Natural killer cell (primary cell): ENCODE measurements at regions not wholly inside any gene's neighbourhood (a gene's known extent, or its start where the extent isn't known, plus 50 kb on each side); places are given as distances from the start of the nearest gene placed in this dataset.
"Not testable (repeated sequence)": the region's sequence is repeated elsewhere in the genome, so short reads cannot be mapped to it uniquely, and the experiment has no call there.

Experiments
- ATAC-seq, 3 donors: fragments of 150-1000 bp in 2 of 3; fragments of 200-7000 bp in 1 of 3; cut with Tn5 transposase; 1 replicate in 1 of 3; 2 replicates in 2 of 3; pipeline ENCODE4 v1.10.0; 2021; ENCODE audit warnings: mild to moderate bottlenecking in 2 of 3, moderate library complexity in 2 of 3
- DNase-seq, 2 donors: peaks; one replicate each; pipeline versions ENCODE4 v3.0.0 to v3.0.0-alpha.2; 2013 to 2021; ENCODE audit warnings: mixed read lengths in 1 of 2
- H3K27ac ChIP-seq: one replicate; pipeline ENCODE4 v1.5.1; 2013; ENCODE audit warnings: mild to moderate bottlenecking, low read length
- H3K27me3 ChIP-seq: one replicate; pipeline ENCODE4 v1.6.1; 2013; ENCODE audit warnings: low read length; ENCODE audit not compliant: control insufficient read depth, insufficient read depth
- H3K36me3 ChIP-seq: one replicate; pipeline ENCODE4 v1.6.1; 2013; ENCODE audit warnings: low read length; ENCODE audit not compliant: control insufficient read depth, insufficient read depth
- H3K4me1 ChIP-seq: one replicate; pipeline ENCODE4 v1.6.1; 2013; ENCODE audit warnings: low read length; ENCODE audit not compliant: control insufficient read depth, insufficient read depth
- H3K4me3 ChIP-seq: one replicate; pipeline ENCODE4 v1.5.1; 2013; ENCODE audit warnings: low read length
- H3K9me3 ChIP-seq: one replicate; pipeline ENCODE4 v1.6.1; 2013; ENCODE audit warnings: low read length; ENCODE audit not compliant: control insufficient read depth, insufficient read depth
- H3K27ac Mint-ChIP-seq, 2 donors: one replicate each; pipeline ENCODE4 v1.8.0; 2022; ENCODE audit warnings: mild to moderate bottlenecking in 2 of 2, mixed read lengths in 2 of 2, moderate library complexity in 1 of 2
- H3K27me3 Mint-ChIP-seq, 2 donors: one replicate each; pipeline ENCODE4 v1.8.0; 2022; ENCODE audit warnings: low read depth in 2 of 2, mixed read lengths in 2 of 2
- H3K36me3 Mint-ChIP-seq: one replicate; pipeline ENCODE4 v1.8.0; 2022; ENCODE audit warnings: mixed read lengths
- H3K4me1 Mint-ChIP-seq, 2 donors: one replicate each; pipeline ENCODE4 v1.8.0; 2022; ENCODE audit warnings: mixed read lengths in 2 of 2
- H3K4me3 Mint-ChIP-seq: one replicate; pipeline ENCODE4 v1.8.0; 2022; ENCODE audit warnings: mild to moderate bottlenecking, moderate library complexity, mixed read lengths
- H3K9me3 Mint-ChIP-seq, 2 donors: one replicate each; pipeline ENCODE4 v1.8.0; 2022; ENCODE audit warnings: mixed read lengths in 2 of 2
- WGBS: methylation state at CpG from one replicate; pipeline ENCODE4 v1.1.7; 2013; ENCODE audit warnings: missing lambda C conversion rate; ENCODE audit not compliant: insufficient coverage; 5-methylcytosine and 5-hydroxymethylcytosine counted together
- intact Hi-C: fragments of 100-400 bp; cut with micrococcal nuclease; formaldehyde crosslinking; loops from one replicate; pipeline ENCODE4 v1.14.2; 2022
- TF ChIP-seq, protein P1 (sequence below): fragments of 200-600 bp; IDR thresholded peaks from one replicate; pipeline ENCODE4 v1.8.0; 2022; ENCODE audit warnings: antibody characterized with exemption

DNA sequence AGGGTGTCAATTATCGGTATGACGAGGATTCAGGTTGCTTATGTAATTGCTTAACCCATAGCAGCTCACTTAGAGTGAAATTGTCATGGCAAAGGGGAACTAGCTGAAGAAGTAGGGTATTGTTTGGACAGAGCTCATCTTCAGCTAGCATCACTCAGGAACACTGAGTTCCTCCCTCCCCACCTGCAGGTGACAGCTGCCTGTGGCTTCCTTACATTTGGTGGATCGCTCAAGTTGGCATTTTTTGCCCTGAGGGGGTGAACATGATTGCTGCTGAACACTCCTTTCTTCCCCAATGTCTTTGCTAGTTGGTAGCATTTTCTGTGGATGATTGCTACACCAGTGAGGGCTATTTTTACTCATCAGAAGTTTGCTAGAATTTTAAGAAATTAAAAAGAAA is 86.7 kb upstream of the THUMPD2 start:
- H3K27ac ChIP-seq: no peak overlapping the region
- Mint-ChIP-seq H3K4me1 (no peaks in the 10 kb centered on the region), H3K36me3 (no peaks in the 10 kb centered on the region), H3K27me3 (peaks cover 0 to 4% of the 10 kb centered on the region in 2 donors), H3K27ac (no peak overlapping the region), H3K9me3 (no peaks in the 10 kb centered on the region), H3K4me3 (no peak overlapping the region)
- no peaks in the 10 kb centered on the region for H3K9me3 ChIP-seq
- no peak for DNase-seq
- no peak overlapping the region for H3K4me3 ChIP-seq
- WGBS: 26% methylated on average over 3 of the region's 3 CpGs
- no peaks in the 10 kb centered on the region for H3K27me3 ChIP-seq
- TF ChIP-seq, protein P1, sequence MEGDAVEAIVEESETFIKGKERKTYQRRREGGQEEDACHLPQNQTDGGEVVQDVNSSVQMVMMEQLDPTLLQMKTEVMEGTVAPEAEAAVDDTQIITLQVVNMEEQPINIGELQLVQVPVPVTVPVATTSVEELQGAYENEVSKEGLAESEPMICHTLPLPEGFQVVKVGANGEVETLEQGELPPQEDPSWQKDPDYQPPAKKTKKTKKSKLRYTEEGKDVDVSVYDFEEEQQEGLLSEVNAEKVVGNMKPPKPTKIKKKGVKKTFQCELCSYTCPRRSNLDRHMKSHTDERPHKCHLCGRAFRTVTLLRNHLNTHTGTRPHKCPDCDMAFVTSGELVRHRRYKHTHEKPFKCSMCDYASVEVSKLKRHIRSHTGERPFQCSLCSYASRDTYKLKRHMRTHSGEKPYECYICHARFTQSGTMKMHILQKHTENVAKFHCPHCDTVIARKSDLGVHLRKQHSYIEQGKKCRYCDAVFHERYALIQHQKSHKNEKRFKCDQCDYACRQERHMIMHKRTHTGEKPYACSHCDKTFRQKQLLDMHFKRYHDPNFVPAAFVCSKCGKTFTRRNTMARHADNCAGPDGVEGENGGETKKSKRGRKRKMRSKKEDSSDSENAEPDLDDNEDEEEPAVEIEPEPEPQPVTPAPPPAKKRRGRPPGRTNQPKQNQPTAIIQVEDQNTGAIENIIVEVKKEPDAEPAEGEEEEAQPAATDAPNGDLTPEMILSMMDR: no peak
- intact Hi-C loops: no loop called here
- no peak for ATAC-seq
- no peaks in the 10 kb centered on the region for H3K4me1 ChIP-seq
- H3K36me3 ChIP-seq: no peaks in the 10 kb centered on the region

DNA sequence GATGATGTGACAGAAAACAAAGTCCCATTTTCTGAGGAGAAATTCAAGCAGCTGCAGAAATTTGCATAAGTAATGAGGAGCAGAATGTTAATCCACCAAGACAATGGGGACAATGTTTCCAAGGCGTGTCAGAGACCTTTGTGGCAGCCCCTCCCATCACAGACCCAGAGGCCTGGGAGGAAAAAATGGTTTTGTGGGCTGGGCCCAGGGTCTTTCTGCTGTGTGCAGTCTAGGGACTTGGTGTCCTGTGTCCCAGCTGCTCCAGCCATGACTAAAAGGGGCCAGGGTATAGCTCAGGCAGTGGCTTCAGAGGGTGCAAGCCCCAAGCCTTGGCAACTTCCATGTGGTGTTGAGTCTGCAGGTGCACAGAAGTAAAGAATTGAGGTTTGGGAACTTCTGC is 84.6 kb upstream of the THUMPD2 start:
- not testable (repeated sequence) for H3K27ac Mint-ChIP-seq, H3K4me1 Mint-ChIP-seq
- 100% methylated on average over 1 of the region's 1 CpG for WGBS

DNA sequence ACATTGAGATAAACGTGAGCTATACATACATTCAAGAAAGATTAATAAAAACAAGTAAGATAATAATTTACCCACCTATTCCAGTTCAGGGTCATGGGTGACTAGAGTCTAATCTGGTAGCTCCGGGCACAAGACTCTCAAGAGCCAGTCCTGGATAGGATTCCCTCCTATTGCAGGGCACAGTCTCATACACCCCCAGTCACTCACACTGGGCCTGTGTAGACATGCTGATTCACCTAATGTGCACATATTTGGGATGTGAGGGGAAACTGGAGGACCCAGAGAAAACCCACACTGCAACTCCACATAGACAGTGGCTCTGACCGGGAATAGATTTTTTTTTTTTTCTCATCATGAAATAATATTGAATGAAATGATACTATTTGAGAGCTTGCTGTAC is 81.5 kb upstream of the THUMPD2 start:
- H3K27ac ChIP-seq: no peak overlapping the region
- no peaks in the 10 kb centered on the region for H3K4me1 ChIP-seq
- H3K36me3 ChIP-seq: no peaks in the 10 kb centered on the region
- Mint-ChIP-seq H3K27ac (no peak overlapping the region), H3K4me3 (no peak overlapping the region), H3K36me3 (no peaks in the 10 kb centered on the region), H3K9me3 (no peaks in the 10 kb centered on the region), H3K27me3 (no peaks in the 10 kb centered on the region), H3K4me1 (no peaks in the 10 kb centered on the region)
- 80% methylated on average over 1 of the region's 3 CpGs for WGBS
- H3K4me3 ChIP-seq: no peak overlapping the region
- no peaks in the 10 kb centered on the region for H3K27me3 ChIP-seq
- H3K9me3 ChIP-seq: no peaks in the 10 kb centered on the region
- TF ChIP-seq, protein P1: no peak
- intact Hi-C loops: no loop called here
- DNase-seq: no peak
- ATAC-seq: no peak

More for the DNA sequence above, 84.6 kb upstream of the THUMPD2 start:
- H3K27me3 ChIP-seq, H3K4me3 Mint-ChIP-seq, intact Hi-C loops, H3K27ac ChIP-seq, H3K36me3 Mint-ChIP-seq, ATAC-seq, H3K9me3 ChIP-seq, H3K27me3 Mint-ChIP-seq, H3K4me1 ChIP-seq, H3K4me3 ChIP-seq, H3K36me3 ChIP-seq, DNase-seq, H3K9me3 Mint-ChIP-seq: not testable (repeated sequence)

- Histone ChIP-seq H3K9me3 (no peaks in the 10 kb centered on the region), H3K27ac (no peak overlapping the region), H3K4me3 (no peak overlapping the region), H3K36me3 (no peaks in the 10 kb centered on the region), H3K27me3 (no peaks in the 10 kb centered on the region), H3K4me1 (no peaks in the 10 kb centered on the region)
- no CpG with 5 or more reads among the region's 2 CpGs for WGBS
- Mint-ChIP-seq H3K4me1 (no peaks in the 10 kb centered on the region), H3K9me3 (no peaks in the 10 kb centered on the region), H3K36me3 (no peaks in the 10 kb centered on the region), H3K27ac (no peak overlapping the region), H3K4me3 (no peak overlapping the region), H3K27me3 (peaks cover 3 to 4% of the 10 kb centered on the region in 2 donors)
- ATAC-seq: no peak
- intact Hi-C loops: no loop called here
- TF ChIP-seq, protein P1: no peak
- DNase-seq: no peak
These were observed 79.6 kb upstream of the THUMPD2 start for GRCh38 chr2:39858677-39859076.
